ACC112 (cell line): ENCODE measurements at regions not wholly inside any gene's neighbourhood (a gene's known extent, or its start where the extent isn't known, plus 50 kb on each side); places are given as distances from the start of the nearest gene placed in this dataset.
"Not testable (repeated sequence)": the region's sequence is repeated elsewhere in the genome, so short reads cannot be mapped to it uniquely, and the experiment has no call there.

ENCODE experiments used
- H2AFZ ChIP-seq: fragments of 200-600 bp; sonication (generic); one replicate; pipeline ENCODE4 v1.6.0; 2017; ENCODE audit warnings: antibody characterized with exemption, low read length; ENCODE audit not compliant: unreplicated experiment
- H3K27ac ChIP-seq: fragments of 200-600 bp; sonication (generic); 2 replicates; pipeline ENCODE4 v1.5.1; 2014; ENCODE audit warnings: low read depth, mild to moderate bottlenecking, antibody characterized with exemption, low read length, moderate library complexity
- H3K27me3 ChIP-seq: fragments of 200-600 bp; sonication (generic); 2 replicates; pipeline ENCODE4 v1.6.1; 2014; ENCODE audit warnings: mild to moderate bottlenecking, antibody characterized with exemption, low read length, moderate library complexity, mixed read lengths; ENCODE audit not compliant: insufficient read depth
- H3K36me3 ChIP-seq: fragments of 200-600 bp; sonication (generic); 2 replicates; pipeline ENCODE4 v1.6.1; 2016; ENCODE audit warnings: mild to moderate bottlenecking, antibody characterized with exemption, low read length, moderate library complexity, mixed read lengths; ENCODE audit not compliant: insufficient read depth
- H3K4me1 ChIP-seq: fragments of 200-600 bp; sonication (generic); one replicate; pipeline ENCODE4 v1.6.1; 2016; ENCODE audit warnings: low read length, mixed read lengths; ENCODE audit not compliant: insufficient read depth, unreplicated experiment, control insufficient read depth
- H3K4me3 ChIP-seq: fragments of 200-600 bp; sonication (generic); 2 replicates; pipeline ENCODE4 v1.5.1; 2014; ENCODE audit warnings: mild to moderate bottlenecking, low read depth, low read length
- H3K79me2 ChIP-seq: fragments of 200-600 bp; sonication (generic); one replicate; pipeline ENCODE4 v1.6.0; 2016; ENCODE audit warnings: low read length; ENCODE audit not compliant: control insufficient read depth, unreplicated experiment, insufficient read depth

DNA sequence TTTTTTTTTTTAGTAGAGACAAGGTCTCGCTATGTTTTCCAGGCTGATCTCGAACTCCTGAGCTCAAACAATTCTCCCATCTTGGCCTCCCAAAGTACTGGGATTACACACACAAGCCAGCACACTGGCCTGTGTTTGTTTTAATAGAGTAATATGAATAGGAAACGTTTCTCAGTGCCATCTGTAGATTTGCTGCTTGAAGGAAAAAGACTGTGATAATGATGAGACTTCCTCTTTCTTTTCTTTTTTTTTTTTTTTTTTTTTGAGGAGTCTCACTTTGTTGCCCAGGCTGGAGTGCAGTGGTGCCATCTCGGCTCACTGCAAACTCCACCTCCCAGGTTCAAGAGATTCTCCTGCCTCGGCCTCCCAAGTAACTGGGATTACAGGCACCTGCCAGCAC is 74.7 kb upstream of the ATL2 start:
- not testable (repeated sequence) for H3K4me3 ChIP-seq, H2AFZ ChIP-seq, H3K27ac ChIP-seq, H3K36me3 ChIP-seq, H3K4me1 ChIP-seq, H3K79me2 ChIP-seq
- H3K27me3 ChIP-seq = peaks cover 51% of the 10 kb centered on the region

DNA sequence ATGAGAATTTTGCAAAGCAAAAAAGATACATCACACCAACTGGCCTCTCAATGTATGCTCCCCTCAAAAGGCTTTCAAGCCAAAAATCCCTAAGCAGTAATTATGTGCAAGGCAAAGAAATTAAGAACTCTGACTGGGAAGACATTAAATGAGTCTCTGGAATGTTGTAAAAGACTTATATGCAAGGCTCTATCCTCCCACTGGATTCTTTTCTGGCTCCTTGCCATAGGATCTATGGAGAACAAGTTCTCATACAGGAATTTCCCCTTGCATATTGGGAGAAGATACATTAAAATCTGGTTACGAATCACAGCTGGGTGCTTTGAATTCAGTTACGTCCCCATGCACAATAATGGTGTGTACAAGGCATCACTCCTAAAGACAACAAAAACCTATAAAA is 73.4 kb upstream of the ATL2 start:
- Histone ChIP-seq H2AFZ (no peak overlapping the region), H3K4me3 (no peak overlapping the region), H3K27me3 (peaks cover 53% of the 10 kb centered on the region), H3K4me1 (no peaks in the 10 kb centered on the region), H3K79me2 (no peaks in the 10 kb centered on the region), H3K36me3 (no peaks in the 10 kb centered on the region), H3K27ac (no peak overlapping the region)

DNA sequence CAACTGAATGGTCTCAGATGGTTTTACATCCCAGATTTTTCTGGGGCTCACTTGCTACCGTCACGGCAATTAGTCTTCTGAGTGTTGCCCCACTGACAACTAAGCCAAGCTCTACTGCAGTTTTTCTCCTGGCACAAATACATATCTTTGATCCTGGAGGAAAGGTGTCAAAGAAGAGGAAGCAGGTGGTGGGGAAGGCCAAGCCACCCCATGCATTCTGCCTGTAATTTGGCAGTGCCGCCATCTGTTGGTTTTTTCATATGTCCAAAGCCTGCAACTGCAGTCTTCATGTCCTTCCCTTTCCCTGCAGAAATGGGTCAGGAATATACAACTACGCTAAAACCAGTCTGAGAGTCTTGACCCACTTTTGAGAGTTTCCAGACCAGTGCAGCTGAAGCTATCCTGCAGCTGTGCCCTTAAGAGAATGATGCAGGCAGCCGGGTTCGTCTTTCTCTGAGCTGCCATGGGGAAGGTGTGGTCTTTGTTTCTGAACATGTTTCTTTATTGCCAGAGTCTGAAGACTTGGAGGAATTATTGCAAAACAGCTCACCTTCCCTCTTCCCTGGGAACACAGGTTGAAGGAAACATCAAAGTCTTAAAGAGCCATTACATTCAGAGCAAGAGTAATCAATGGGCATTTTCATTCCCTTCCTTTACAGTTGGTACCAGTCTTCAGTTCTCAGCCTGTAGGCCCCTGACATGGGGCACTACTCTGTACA is 71.8 kb upstream of the ATL2 start:
- Histone ChIP-seq H3K79me2 (no peaks in the 10 kb centered on the region), H3K36me3 (no peaks in the 10 kb centered on the region), H3K27me3 (peaks cover 51% of the 10 kb centered on the region), H3K4me3 (no peak overlapping the region), H2AFZ (no peak overlapping the region), H3K27ac (no peak overlapping the region), H3K4me1 (peaks cover 2% of the 10 kb centered on the region)

DNA sequence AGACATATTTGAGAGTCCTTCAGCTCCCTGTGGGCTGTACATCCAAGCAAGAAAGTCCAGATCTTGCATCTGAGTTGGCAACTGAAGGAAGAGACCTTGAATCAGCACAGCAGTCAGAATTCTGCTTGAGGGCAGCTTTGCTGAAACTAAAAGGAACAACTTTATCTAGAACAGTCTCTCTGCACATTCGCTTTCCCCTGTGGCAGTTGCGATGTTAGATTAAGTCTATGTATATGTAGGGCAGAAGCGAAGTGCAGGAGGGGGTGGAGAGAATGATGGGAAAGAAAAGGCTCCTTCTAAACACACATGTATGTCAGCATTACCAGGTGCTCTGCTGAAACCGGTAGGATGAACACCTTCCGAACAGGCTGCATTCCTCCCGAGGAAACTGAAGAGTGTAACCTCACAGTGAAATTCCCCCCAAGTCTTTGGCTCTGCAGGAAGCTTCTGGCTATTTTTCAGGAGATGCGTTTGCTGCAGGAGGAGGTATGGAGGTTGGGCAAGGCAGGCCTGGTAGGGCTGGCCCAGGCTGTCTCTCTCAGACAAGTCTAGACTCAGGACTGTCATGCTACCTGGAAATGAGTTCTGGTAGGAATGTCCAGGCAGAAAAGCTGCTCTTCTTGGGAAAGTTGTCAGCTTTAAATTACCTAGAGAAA is 70.0 kb upstream of the ATL2 start:
- peaks cover 2% of the 10 kb centered on the region for H3K4me1 ChIP-seq
- H2AFZ ChIP-seq = no peak overlapping the region
- H3K4me3 ChIP-seq = no peak overlapping the region
- peaks cover 56% of the 10 kb centered on the region for H3K27me3 ChIP-seq
- H3K79me2 ChIP-seq = no peaks in the 10 kb centered on the region
- H3K36me3 ChIP-seq = no peaks in the 10 kb centered on the region
- H3K27ac ChIP-seq = no peak overlapping the region

DNA sequence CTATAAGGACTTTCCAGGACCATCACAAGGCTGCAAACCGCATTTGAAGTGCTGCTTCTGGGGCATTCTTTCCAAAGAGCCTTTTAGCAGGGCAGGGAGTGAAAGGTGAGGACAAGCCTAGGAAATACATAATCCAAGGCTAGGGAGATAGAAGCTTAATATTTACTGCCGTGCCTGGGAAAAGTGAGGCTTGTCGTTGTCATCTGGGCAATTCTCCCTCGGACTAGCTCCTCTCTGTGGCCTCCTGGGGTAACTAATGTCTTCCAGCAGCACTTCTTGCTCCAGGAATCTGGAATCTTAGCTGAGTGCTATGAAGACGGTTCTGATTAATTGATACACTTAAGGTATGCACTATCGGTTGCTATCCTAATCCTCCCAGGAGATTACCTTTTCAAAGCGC is 69.3 kb upstream of the ATL2 start:
- H3K27me3 ChIP-seq = peaks cover 62% of the 10 kb centered on the region
- H2AFZ ChIP-seq = no peak overlapping the region
- no peaks in the 10 kb centered on the region for H3K36me3 ChIP-seq
- no peak overlapping the region for H3K27ac ChIP-seq
- H3K4me3 ChIP-seq = no peak overlapping the region
- peaks cover 2% of the 10 kb centered on the region for H3K4me1 ChIP-seq
- no peaks in the 10 kb centered on the region for H3K79me2 ChIP-seq

DNA sequence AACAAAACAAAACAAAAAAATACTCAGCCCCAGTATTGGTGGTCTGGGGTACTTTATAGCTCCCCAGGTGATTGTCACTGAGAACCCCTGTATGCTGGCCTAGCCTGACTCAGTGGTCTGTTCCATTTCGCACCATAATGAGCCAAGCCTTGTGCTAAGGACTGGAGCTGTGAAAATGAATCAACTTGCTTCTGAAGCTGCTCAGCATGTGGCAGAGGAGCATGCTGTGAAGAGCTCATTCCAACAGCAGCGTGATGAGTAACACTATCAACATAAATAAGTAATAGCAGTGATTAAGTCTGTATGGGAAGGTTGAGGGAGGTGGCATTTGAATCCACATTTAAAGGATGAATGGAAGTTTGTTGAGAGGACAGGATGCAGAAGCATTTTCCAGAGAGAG is 67.2 kb upstream of the ATL2 start:
- Histone ChIP-seq H3K4me1 (peaks cover 2% of the 10 kb centered on the region), H3K27ac (no peak overlapping the region), H3K36me3 (no peaks in the 10 kb centered on the region), H3K4me3 (no peak overlapping the region), H2AFZ (no peak overlapping the region), H3K27me3 (peaks cover 69% of the 10 kb centered on the region), H3K79me2 (no peaks in the 10 kb centered on the region)

DNA sequence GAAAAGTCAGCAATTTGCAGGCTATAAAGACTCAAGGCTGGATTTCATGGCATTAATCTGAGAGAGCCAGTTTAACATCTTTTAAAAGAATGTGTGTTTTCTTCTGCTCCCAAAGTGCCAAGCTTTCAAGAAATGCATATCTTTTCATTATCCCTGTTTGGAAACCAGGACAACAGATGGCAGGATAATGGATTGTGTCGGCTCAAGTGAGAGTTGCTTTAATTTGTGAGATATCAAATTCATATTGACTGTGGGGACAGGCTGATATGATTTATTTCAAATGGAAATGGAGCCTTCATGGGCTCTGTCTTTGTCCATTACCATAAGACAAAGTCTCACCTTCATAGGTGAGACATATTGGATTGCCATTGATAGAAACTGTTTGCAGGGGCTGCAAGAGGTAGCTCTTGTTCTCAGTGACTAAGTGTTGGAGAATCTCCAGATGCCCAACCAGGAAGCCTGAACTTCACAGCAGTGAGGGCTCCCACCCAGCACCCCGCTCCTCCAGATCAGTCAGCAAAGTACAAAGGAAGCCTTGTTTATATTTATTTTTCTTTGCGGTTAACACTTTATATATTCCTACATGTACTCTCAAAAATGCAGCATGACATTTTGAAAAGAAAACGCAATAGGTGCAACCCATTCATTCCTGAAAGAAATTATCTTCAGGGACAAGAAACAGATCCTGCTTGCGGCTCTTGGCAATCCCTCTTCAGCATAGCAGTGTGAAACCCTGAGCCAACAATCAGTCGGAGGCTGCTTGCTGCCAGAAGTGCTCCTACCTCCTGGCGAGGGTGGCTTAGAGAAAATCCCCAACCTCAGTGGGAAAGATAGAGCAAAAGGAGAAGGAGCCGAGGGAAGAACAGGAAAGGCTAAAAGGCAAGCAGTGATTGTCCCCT is 65.8 kb upstream of the ATL2 start:
- Histone ChIP-seq H3K79me2 (no peaks in the 10 kb centered on the region), H2AFZ (no peak overlapping the region), H3K4me3 (no peak overlapping the region), H3K36me3 (no peaks in the 10 kb centered on the region), H3K27ac (no peak overlapping the region), H3K4me1 (peaks cover 2% of the 10 kb centered on the region), H3K27me3 (peaks cover 58% of the 10 kb centered on the region)

DNA sequence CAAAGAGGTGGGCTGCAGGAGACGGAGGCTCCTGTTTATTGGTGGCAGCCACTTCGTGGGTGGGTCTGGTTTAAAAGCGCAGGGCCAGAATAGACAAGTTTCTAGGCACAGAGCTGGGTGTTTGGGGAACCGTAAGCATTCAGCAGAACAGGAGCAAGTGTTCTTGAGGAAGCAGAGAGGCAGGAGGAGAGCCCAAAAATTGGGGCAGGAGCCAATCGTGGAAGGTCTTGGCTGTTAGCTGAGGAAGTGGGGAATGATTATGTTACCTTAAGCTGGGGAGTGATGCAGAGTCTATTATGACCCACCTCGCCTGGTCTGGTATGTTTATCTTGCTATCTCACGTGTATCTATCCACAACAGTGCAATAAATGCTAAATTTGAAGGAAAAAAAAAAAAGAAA is 64.3 kb upstream of the ATL2 start:
- Histone ChIP-seq H3K27ac (no peak overlapping the region), H3K4me3 (no peak overlapping the region), H3K36me3 (no peaks in the 10 kb centered on the region), H2AFZ (no peak overlapping the region), H3K27me3 (peaks cover 49% of the 10 kb centered on the region), H3K4me1 (peaks cover 2% of the 10 kb centered on the region), H3K79me2 (no peaks in the 10 kb centered on the region)

DNA sequence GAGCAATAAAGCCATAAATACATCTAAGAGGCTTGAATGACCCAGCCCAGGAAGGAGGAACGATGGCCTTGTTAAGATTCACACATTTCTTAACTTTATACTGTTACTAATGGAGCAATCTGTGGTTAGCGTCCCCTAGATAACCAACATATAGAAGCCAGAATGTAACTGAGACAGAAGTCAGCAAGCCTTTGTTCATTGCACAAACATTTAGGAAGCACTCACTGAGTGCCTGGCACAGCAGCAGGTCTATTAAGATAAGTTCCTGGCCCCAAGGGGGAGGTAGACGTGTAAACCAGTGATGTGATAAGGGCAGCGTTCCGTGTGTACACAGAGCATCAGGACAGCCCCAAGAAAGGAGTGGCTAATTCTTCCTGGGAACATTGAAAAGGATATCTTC is 63.6 kb upstream of the ATL2 start:
- H3K27ac ChIP-seq = no peak overlapping the region
- H3K27me3 ChIP-seq = peaks cover 45% of the 10 kb centered on the region
- H2AFZ ChIP-seq = no peak overlapping the region
- no peaks in the 10 kb centered on the region for H3K36me3 ChIP-seq
- H3K79me2 ChIP-seq = no peaks in the 10 kb centered on the region
- peaks cover 2% of the 10 kb centered on the region for H3K4me1 ChIP-seq
- H3K4me3 ChIP-seq = no peak overlapping the region

DNA sequence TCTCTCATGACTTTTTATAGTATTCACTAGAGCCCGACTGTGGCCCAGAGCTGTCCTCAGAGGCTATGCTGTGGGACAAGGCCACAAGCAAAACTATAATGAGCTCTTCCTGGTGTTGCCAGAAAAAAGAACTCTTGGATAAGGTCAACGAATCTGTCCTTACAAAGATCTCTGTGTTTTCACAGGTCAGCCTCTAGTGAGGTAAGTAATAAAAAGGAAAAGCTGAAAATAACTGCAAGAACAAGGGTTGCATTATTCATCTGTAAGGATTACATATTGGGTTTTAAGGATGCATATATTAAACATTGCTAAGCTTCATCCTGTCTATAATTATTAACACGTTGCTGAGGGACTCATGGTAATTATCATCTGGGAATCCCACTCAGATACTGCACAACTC is 62.8 kb upstream of the ATL2 start:
- peaks cover 45% of the 10 kb centered on the region for H3K27me3 ChIP-seq
- no peak overlapping the region for H3K4me3 ChIP-seq

More for the DNA sequence above, 62.8 kb upstream of the ATL2 start:
- Histone ChIP-seq H2AFZ (no peak overlapping the region), H3K4me1 (peaks cover 2% of the 10 kb centered on the region), H3K36me3 (no peaks in the 10 kb centered on the region), H3K27ac (no peak overlapping the region), H3K79me2 (no peaks in the 10 kb centered on the region)
